K562 (cell line): ENCODE measurements at regions not wholly inside any gene's neighbourhood (a gene's known extent, or its start where the extent isn't known, plus 50 kb on each side); places are given as distances from the start of the nearest gene placed in this dataset.

Source experiments
- ATAC-seq: fragments of 200-7000 bp; cut with Tn5 transposase; 3 replicates; pipeline ENCODE4 v1.9.1; 2020; ENCODE audit warnings: moderate library complexity
- BruUV-seq: library from RNA; stranded (reverse); fragments of 400-500 nt; replicated peaks from 2 replicates; lab custom pipeline; 2021; lab: Mats Ljungman, UMichigan
- CTCF ChIA-PET: fragments of 300-600 bp; formaldehyde crosslinking; extraction: SDS; loops from one replicate; lab custom pipeline; 2021; ENCODE audit warnings: low intra/inter-chr PET ratio; lab: Yijun Ruan, JAX
- POLR2A ChIA-PET: fragments of 300-600, 350-650 bp; sonication (Branson Sonifier 250); formaldehyde crosslinking; extraction: SDS; loops from one replicate; lab custom pipeline; 2021; ENCODE audit warnings: antibody characterized with exemption, inconsistent platforms; lab: Yijun Ruan, JAX
- DNase-seq, 4 experiments: peaks; one replicate each; pipeline versions ENCODE4 v3.0.0 to v3.0.0-alpha.2; 2011 to 2018; ENCODE audit warnings: low spot score in 3 of 4, mixed read lengths in 3 of 4; ENCODE audit errors: extremely low read depth in 1 of 4
- FAIRE-seq: peaks from 2 replicates; lab custom pipeline; 2011; peaks lifted over from hg19 to GRCh38; lab: Jason Lieb, UNC
- H2AFZ ChIP-seq: 2 replicates; pipeline ENCODE4 v1.6.0; 2011; ENCODE audit warnings: low read depth, low read length, control low read depth, inconsistent platforms
- H3K27ac ChIP-seq: fragments of 200-600 bp; 3 replicates; pipeline ENCODE4 v1.8.0; 2011; ENCODE audit warnings: low read depth, mild to moderate bottlenecking, control low read depth, inconsistent platforms, low read length, moderate library complexity, mixed read lengths; ENCODE audit errors: extremely low read depth
- H3K27me3 ChIP-seq, 2 experiments: fragments of 300-600 bp in 1 of 2; 2 replicates in 1 of 2; 3 replicates in 1 of 2; pipeline versions ENCODE4 v1.6.0 to v1.8.0; 2011; ENCODE audit warnings: inconsistent platforms in 2 of 2, low read length in 2 of 2, mild to moderate bottlenecking in 1 of 2, mixed read lengths in 1 of 2, moderate library complexity in 1 of 2; ENCODE audit not compliant: control insufficient read depth in 2 of 2, insufficient read depth in 2 of 2
- H3K36me3 ChIP-seq: fragments of 300-600 bp; 3 replicates; pipeline ENCODE4 v1.8.0; 2011; ENCODE audit warnings: mild to moderate bottlenecking, low read length, inconsistent platforms; ENCODE audit not compliant: control insufficient read depth, insufficient read depth
- H3K4me1 ChIP-seq, 2 experiments: fragments of 200-600 bp in 1 of 2; replicated peaks in 1 of 2; 2 replicates in 1 of 2; 3 replicates in 1 of 2; pipeline versions ENCODE4 v1.5.1 to v1.8.0; 2011; ENCODE audit warnings: inconsistent platforms in 2 of 2, low read length in 2 of 2, mild to moderate bottlenecking in 1 of 2, mixed read lengths in 1 of 2, moderate library complexity in 1 of 2; ENCODE audit not compliant: control insufficient read depth in 2 of 2, insufficient read depth in 2 of 2
- H3K4me2 ChIP-seq: 2 replicates; pipeline ENCODE4 v1.6.1; 2011; ENCODE audit warnings: low read length, control low read depth, inconsistent platforms, mixed read lengths; ENCODE audit not compliant: insufficient read depth
- H3K4me3 ChIP-seq: fragments of 200-600 bp; sonication (generic), shearing (Covaris generic); 2 replicates; pipeline ENCODE4 v1.5.1; 2016; ENCODE audit warnings: control low read depth, inconsistent platforms
- H3K79me2 ChIP-seq: fragments of 200-600 bp; 3 replicates; pipeline ENCODE4 v1.8.0; 2011; ENCODE audit warnings: low read length, inconsistent platforms; ENCODE audit not compliant: control insufficient read depth, insufficient read depth
- H3K9ac ChIP-seq, 2 experiments: 2 replicates each; pipeline versions ENCODE4 v1.6.0 to v1.6.1; 2011; ENCODE audit warnings: low read depth in 2 of 2, low read length in 2 of 2, control low read depth in 1 of 2, inconsistent platforms in 1 of 2, mild to moderate bottlenecking in 1 of 2, mixed read lengths in 1 of 2; ENCODE audit not compliant: insufficient read depth in 1 of 2
- H3K9me1 ChIP-seq: one replicate; pipeline ENCODE4 v1.6.0; 2011; ENCODE audit warnings: inconsistent platforms, mild to moderate bottlenecking, low read length, moderate library complexity; ENCODE audit not compliant: control insufficient read depth, insufficient read depth
- H3K9me3 ChIP-seq: replicated peaks from 2 replicates; pipeline ENCODE4 v1.5.1; 2011; ENCODE audit warnings: low read depth, low read length, inconsistent platforms; ENCODE audit not compliant: control insufficient read depth, insufficient read depth
- H4K20me1 ChIP-seq: replicated peaks from 2 replicates; pipeline ENCODE4 v1.6.1; 2011; ENCODE audit warnings: low read length, inconsistent platforms, mixed read lengths; ENCODE audit not compliant: control insufficient read depth, insufficient read depth
- BMI1 ChIP-seq: fragments of 150-350 bp; IDR thresholded peaks from 2 replicates; pipeline ENCODE4 v1.6.1; 2014; ENCODE audit warnings: low read length
- POLR2G ChIP-seq: fragments of 200-400 bp; formaldehyde crosslinking; IDR thresholded peaks from 2 replicates; pipeline ENCODE4 v1.6.1; 2017; ENCODE audit warnings: low read depth, mild to moderate bottlenecking, antibody characterized with exemption, low read length, moderate library complexity
- TRIM25 ChIP-seq: fragments of 450-650 bp; IDR thresholded peaks from 2 replicates; pipeline ENCODE4 v1.7.0; 2016; ENCODE audit warnings: borderline replicate concordance
- ZKSCAN1 ChIP-seq: fragments of 150-350 bp; IDR thresholded peaks from 2 replicates; pipeline ENCODE4 v1.6.1; 2016; ENCODE audit warnings: low read depth, low read length
- ZNF3 ChIP-seq: fragments of 250-450 bp; sonication (Bioruptor Pico); IDR thresholded peaks from 2 replicates; pipeline ENCODE4 v1.5.0; 2021; ENCODE audit warnings: mild to moderate bottlenecking, moderate library complexity
- WGBS: fragments of 100-300 bp; shearing (Covaris generic); methylation state at CpG from one replicate; pipeline ENCODE4 v1.1.6; 2016; ENCODE audit warnings: low coverage, mixed read lengths; ENCODE audit not compliant: insufficient coverage; ENCODE audit errors: missing lambda C conversion rate; 5-methylcytosine and 5-hydroxymethylcytosine counted together
- in situ Hi-C: fragments of 300-500 bp; cut with MboI; formaldehyde crosslinking; loops from 4 replicates; pipeline ENCODE4 v1.15.0; 2018; ENCODE audit warnings: inconsistent platforms, mixed read lengths
- intact Hi-C: fragments of 100-400 bp; cut with micrococcal nuclease; formaldehyde crosslinking; loops from 2 replicates; pipeline ENCODE4 v1.14.2; 2022

DNA sequence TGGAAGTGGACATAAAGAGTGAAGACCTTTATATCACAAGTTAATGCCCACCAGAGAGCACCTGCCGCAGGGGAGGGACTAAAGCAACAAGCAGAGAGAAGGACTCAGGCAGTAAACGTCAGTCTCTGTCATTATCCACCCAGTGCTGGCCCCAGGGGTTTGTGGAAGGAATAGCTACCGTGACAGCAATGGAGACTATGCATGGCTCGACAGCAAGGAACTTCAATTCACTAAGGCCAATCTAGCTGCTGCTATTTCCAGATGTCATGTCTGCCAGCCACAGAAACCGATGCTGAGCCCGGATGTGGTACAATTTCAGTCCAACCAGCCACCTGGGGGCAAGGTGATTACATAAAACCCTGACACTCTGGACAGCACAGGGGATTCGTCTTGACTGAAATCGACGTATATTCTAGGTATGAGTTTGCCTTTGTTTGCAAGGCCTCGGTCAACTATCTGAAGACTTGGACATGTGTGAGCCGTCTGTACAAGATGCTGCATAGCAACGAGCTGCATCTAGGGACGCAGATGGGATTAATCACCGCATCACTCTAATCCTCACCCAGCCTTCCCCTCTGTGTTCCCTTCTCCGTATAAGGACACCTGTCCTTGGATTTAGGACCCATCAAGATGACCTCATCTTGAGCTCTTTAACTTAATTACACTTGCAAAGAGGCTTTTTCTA is 154.1 kb upstream of the SH3BP4 start:
- Histone ChIP-seq H3K9ac (no peak overlapping the region), H3K4me2 (no peak overlapping the region), H3K79me2 (no peaks in the 10 kb centered on the region), H3K27ac (no peak overlapping the region), H3K4me1 (no peaks in the 10 kb centered on the region), H2AFZ (no peak overlapping the region), H3K9me3 (no peaks in the 10 kb centered on the region), H3K4me3 (no peak overlapping the region), H3K36me3 (no peaks in the 10 kb centered on the region), H3K27me3 (peaks cover 3 to 8% of the 10 kb centered on the region in 2 experiments; a peak in 3 of 5 replicates), H4K20me1 (no peaks in the 10 kb centered on the region), H3K9me1 (no peaks in the 10 kb centered on the region)
- in situ Hi-C loops: no loop called here
- FAIRE-seq (no peak), ATAC-seq (no peak), DNase-seq (no peak)
- no TSS peak for BruUV-seq
- ChIA-PET POLR2A (no interaction called here), CTCF (no interaction called here)
- intact Hi-C loops: no loop called here
- 0% methylated on average over 14 of the region's 15 CpGs for WGBS
- TF ChIP-seq ZKSCAN1 (no peak), POLR2G (no peak), TRIM25 (no peak), ZNF3 (no peak), BMI1 (no peak)
